ENCODE measurements at regions not wholly inside any gene's neighbourhood (a gene's known extent, or its start where the extent isn't known, plus 50 kb on each side); places are given as distances from the start of the nearest gene placed in this dataset.

DNA sequence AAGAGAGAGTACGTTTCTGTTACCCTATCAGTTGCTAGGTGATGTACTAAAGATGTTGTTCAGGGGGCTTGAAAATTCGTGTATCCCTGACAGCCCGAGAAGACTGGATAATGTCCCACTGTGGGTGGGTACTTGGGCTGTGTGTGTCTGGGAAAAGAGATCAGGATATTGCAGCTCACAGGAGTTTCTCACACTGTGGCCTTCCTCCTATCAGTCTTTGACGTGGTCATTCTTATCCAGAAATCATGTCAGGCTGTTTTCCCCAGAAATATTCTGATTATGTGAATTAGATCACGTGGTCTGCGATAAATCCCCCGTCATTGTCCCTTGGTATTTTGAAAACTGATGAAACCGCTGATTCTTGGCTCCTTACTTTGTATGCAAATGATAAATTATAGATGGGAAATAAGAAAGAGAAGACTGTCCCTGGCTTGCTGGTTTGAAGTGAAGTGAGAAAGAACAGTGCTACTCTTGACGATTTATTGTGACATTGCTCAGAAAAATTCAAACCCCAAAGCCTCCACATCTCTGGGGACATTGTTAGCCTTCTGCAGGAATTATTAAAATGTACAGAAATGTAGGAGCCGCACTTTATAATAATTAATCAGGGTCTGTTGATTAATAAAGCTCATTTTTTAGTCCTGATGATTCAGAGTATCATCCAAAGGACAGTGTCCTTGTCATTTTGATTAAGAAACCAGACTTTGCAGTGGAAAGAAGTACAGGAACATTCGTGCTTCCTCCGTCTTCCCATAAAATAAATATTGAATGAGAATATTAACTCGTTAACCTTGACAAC is 167.5 kb upstream of the TSHZ2 start:
- DNase-seq (ENCODE audit: low read depth) = no peak
- no peak overlapping the region for H3K4me3 ChIP-seq (ENCODE audit: low read depth, low read length)
- TF ChIP-seq, protein P1, sequence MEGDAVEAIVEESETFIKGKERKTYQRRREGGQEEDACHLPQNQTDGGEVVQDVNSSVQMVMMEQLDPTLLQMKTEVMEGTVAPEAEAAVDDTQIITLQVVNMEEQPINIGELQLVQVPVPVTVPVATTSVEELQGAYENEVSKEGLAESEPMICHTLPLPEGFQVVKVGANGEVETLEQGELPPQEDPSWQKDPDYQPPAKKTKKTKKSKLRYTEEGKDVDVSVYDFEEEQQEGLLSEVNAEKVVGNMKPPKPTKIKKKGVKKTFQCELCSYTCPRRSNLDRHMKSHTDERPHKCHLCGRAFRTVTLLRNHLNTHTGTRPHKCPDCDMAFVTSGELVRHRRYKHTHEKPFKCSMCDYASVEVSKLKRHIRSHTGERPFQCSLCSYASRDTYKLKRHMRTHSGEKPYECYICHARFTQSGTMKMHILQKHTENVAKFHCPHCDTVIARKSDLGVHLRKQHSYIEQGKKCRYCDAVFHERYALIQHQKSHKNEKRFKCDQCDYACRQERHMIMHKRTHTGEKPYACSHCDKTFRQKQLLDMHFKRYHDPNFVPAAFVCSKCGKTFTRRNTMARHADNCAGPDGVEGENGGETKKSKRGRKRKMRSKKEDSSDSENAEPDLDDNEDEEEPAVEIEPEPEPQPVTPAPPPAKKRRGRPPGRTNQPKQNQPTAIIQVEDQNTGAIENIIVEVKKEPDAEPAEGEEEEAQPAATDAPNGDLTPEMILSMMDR (IDR thresholded peaks at IDR 0.05; ENCODE audit: insufficient read depth, low read length) = no peak

DNA sequence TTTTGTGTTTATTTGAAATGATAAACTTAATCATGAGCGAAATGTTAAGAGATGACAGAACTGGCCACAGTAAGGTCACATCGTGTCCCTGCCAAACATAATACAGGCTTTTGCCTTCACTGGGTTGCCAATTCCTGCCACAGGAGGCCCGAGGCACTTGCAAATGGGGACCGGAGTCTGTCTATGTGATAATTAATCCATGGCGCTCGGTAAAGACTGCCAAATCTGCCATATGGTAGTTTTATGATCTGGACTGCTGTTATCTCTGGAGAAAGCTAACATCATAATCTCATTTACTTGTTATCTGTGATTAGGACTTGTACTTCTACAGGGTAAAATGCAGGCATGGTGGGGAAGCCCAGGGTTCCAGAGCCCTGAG is 170.5 kb upstream of the TSHZ2 start:
- no peak overlapping the region for H3K4me3 ChIP-seq (ENCODE audit: low read depth, low read length)
- TF ChIP-seq, protein P1 (IDR thresholded peaks at IDR 0.05; ENCODE audit: insufficient read depth, low read length) = no peak
- no peak for DNase-seq (ENCODE audit: low read depth)

DNA sequence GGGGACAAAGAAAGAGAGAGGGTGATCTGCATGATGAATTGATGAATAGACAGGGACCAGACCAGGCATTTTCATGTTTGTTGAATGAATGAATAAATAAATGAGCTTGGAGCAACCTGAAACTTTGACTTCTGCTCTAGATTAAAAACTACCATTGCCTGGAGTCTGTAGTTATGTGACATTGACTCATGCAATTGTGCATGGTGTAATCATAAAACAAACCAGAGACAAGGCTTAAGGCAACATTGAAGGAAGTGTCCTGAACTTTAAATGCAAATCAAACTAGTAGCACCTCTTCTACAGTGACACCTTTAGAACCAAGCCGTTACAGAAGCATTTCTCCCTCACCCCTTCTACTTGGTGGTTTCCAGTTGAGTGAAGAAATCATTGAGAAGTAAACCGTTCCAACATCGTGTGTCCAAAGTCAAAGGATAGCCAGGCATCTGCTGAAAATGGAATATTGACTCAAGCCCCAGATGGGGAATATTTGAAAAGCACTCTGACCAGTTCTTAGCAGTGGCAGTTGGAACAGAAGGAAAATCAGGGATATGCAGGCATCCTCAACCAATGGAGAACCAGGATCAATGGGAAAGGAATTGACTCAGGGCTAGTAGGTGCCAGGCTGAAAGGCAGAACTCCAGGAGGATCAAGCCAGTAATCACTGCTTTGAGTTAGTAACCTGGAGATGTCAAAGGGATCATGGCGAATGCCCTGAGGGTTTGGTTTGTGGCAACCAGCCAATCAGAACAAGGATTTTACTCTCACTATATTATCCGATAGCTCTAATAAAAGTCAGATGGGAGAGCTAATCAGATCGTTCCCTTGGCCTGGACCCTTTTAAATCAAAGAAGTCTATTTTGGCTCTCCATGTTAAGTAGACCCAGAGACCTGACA is 171.2 kb upstream of the TSHZ2 start:
- DNase-seq (ENCODE audit: low read depth) = no peak
- no peak overlapping the region for H3K4me3 ChIP-seq (ENCODE audit: low read depth, low read length)
- TF ChIP-seq, protein P1 (IDR thresholded peaks at IDR 0.05; ENCODE audit: insufficient read depth, low read length) = no peak

DNA sequence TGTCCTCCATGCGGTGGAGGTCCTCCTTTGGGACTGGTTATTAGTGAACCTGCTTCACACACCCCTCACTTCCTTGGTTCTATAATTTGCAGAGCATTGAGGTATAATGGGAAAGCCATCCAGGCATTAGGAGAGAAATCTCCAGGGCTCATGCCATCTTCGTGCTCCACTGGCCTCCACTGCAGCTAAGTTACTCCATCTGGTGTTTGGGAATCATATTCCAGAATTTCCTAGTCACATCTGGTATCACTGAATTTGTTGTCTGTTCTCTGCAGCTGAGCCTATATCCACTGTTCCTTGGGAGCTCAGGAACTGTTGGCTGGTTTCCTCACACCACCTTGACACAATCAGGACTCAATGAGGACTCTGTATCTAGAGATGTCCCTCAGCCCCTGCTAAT is 173.0 kb upstream of the TSHZ2 start:
- TF ChIP-seq, protein P1 (IDR thresholded peaks at IDR 0.05; ENCODE audit: insufficient read depth, low read length) = no peak
- no peak overlapping the region for H3K4me3 ChIP-seq (ENCODE audit: low read depth, low read length)
- no peak for DNase-seq (ENCODE audit: low read depth)

DNA sequence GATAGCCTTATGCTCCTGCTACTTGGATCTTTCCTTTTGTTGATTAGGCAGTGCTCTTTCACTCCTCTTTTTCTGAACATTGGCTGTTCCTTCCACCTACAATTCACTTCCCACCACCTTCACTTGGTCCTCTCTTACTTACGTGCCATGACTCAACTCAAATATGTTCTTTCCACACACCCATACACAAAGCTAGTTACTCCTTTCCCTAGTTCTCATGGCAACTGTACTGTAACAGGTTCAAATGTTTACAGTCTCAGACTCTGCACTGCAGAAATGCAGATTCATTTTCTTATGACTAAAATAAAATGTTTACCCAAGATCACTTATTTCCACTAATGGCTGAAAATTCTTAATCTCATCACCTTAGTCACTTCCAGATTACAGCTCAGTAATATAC is 174.0 kb upstream of the TSHZ2 start:
- no peak for DNase-seq (ENCODE audit: low read depth)
- no peak overlapping the region for H3K4me3 ChIP-seq (ENCODE audit: low read depth, low read length)
- TF ChIP-seq, protein P1 (IDR thresholded peaks at IDR 0.05; ENCODE audit: insufficient read depth, low read length) = no peak

DNA sequence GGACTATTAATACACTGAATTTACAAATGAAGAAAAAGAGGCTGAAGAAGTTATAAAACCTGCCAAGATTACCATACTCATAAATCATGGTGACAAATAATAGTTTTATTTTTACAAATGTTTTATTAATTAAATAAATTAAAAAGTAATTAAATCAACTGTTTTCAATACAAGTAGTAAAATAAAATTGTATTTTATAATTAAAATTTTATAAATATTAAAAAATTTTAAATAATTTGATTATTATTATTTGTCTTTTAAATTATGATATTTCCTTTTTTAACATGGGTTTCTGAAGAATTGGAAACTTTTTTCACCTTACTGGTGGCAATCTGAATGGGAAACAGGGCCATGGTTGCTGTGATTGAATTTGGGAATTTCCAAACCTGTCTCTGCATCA is 177.3 kb upstream of the TSHZ2 start:
- DNase-seq (ENCODE audit: low read depth) = no peak
- H3K4me3 ChIP-seq (ENCODE audit: low read depth, low read length) = no peak overlapping the region
- TF ChIP-seq, protein P1 (IDR thresholded peaks at IDR 0.05; ENCODE audit: insufficient read depth, low read length) = no peak
